Endothelial cell of umbilical vein (primary cell): ENCODE measurements at regions not wholly inside any gene's neighbourhood (a gene's known extent, or its start where the extent isn't known, plus 50 kb on each side); places are given as distances from the start of the nearest gene placed in this dataset.

ENCODE experiments used
- BruUV-seq: library from RNA; stranded (reverse); fragments of 400-500 nt; replicated peaks from 2 replicates; lab custom pipeline; 2021; lab: Mats Ljungman, UMichigan
- CTCF ChIA-PET: fragments of 300-600, 350-600 bp; sonication (Branson Sonifier 250); formaldehyde crosslinking; loops from one replicate; lab custom pipeline; 2021; ENCODE audit warnings: antibody characterized with exemption, inconsistent platforms; lab: Charles Lee
- POLR2A ChIA-PET: fragments of 300-600, 350-600 bp; sonication (Branson Sonifier 250); formaldehyde crosslinking; loops from one replicate; lab custom pipeline; 2021; ENCODE audit warnings: antibody characterized with exemption, inconsistent platforms; lab: Charles Lee
- DNase-seq: peaks from one replicate; pipeline ENCODE4 v3.0.0-alpha.2; 2011; ENCODE audit warnings: low read depth, low spot score
- FAIRE-seq: peaks from 2 replicates; lab custom pipeline; 2011; peaks lifted over from hg19 to GRCh38; lab: Jason Lieb, UNC
- H2AFZ ChIP-seq: 2 replicates; pipeline ENCODE4 v1.6.0; 2012; ENCODE audit warnings: low read depth, low read length, control low read depth, inconsistent platforms
- H3K27ac ChIP-seq: 2 replicates; pipeline ENCODE4 v1.5.1; 2011; ENCODE audit warnings: low read depth, mild to moderate bottlenecking, control low read depth, low read length, moderate library complexity; ENCODE audit not compliant: insufficient read depth
- H3K27me3 ChIP-seq, 2 experiments: 2 replicates each; pipeline versions ENCODE4 v1.6.0 to v1.6.1; 2011; ENCODE audit warnings: low read length in 2 of 2, mixed read lengths in 1 of 2; ENCODE audit not compliant: control insufficient read depth in 2 of 2, insufficient read depth in 2 of 2
- H3K36me3 ChIP-seq, 2 experiments: 2 replicates in 1 of 2; 3 replicates in 1 of 2; pipeline ENCODE4 v1.5.1; 2011; ENCODE audit warnings: low read length in 2 of 2, mild to moderate bottlenecking in 1 of 2, moderate library complexity in 1 of 2; ENCODE audit not compliant: control insufficient read depth in 2 of 2, insufficient read depth in 2 of 2; ENCODE audit errors: extremely low read depth in 1 of 2
- H3K4me1 ChIP-seq: 3 replicates; pipeline ENCODE4 v1.5.1; 2011; ENCODE audit warnings: mild to moderate bottlenecking, low read length; ENCODE audit not compliant: control insufficient read depth, insufficient read depth; ENCODE audit errors: extremely low read depth
- H3K4me2 ChIP-seq: 2 replicates; pipeline ENCODE4 v1.6.1; 2011; ENCODE audit warnings: low read length, control low read depth, mixed read lengths; ENCODE audit not compliant: insufficient read depth
- H3K4me3 ChIP-seq, 3 experiments: fragments of 200-600 bp in 1 of 3; sonication (generic), shearing (Covaris generic) in 1 of 3; replicated peaks in 1 of 3; 2 replicates each; pipeline ENCODE4 v1.5.1; 2011 to 2016; ENCODE audit warnings: control low read depth in 3 of 3, low read length in 3 of 3, mild to moderate bottlenecking in 2 of 3, inconsistent platforms in 1 of 3, low read depth in 1 of 3, moderate library complexity in 1 of 3; ENCODE audit not compliant: insufficient read depth in 1 of 3
- H3K79me2 ChIP-seq: 2 replicates; pipeline ENCODE4 v1.6.0; 2012; ENCODE audit warnings: low read length, inconsistent platforms; ENCODE audit not compliant: control insufficient read depth, insufficient read depth
- H3K9ac ChIP-seq: replicated peaks from 2 replicates; pipeline ENCODE3; 2011; ENCODE audit warnings: low read length, control low read depth; ENCODE audit not compliant: insufficient read depth; ENCODE audit errors: extremely low read depth
- H3K9me1 ChIP-seq: replicated peaks from 3 replicates; pipeline ENCODE4 v1.6.0; 2011; ENCODE audit warnings: mild to moderate bottlenecking, low read length; ENCODE audit not compliant: control insufficient read depth, insufficient read depth; ENCODE audit errors: extremely low read depth
- H3K9me3 ChIP-seq: replicated peaks from 2 replicates; pipeline ENCODE4 v1.5.1; 2012; ENCODE audit warnings: low read length, inconsistent platforms; ENCODE audit not compliant: control insufficient read depth, insufficient read depth
- H4K20me1 ChIP-seq: replicated peaks from 2 replicates; pipeline ENCODE3; 2011; ENCODE audit warnings: mild to moderate bottlenecking, low read length; ENCODE audit not compliant: control insufficient read depth, insufficient read depth; ENCODE audit errors: extremely low read depth
- EZH2 ChIP-seq: IDR thresholded peaks from 2 replicates; pipeline ENCODE4 v1.6.1; 2012; ENCODE audit warnings: borderline replicate concordance, low read depth, mild to moderate bottlenecking, moderate library complexity, low read length, inconsistent platforms; ENCODE audit not compliant: severe bottlenecking
- FOS ChIP-seq: IDR thresholded peaks from 2 replicates; pipeline ENCODE4 v1.6.1; 2011; ENCODE audit warnings: mild to moderate bottlenecking, low read length, moderate library complexity, borderline replicate concordance; ENCODE audit not compliant: insufficient read depth
- GATA2 ChIP-seq: IDR thresholded peaks from 2 replicates; pipeline ENCODE4 v1.7.0; 2011; ENCODE audit warnings: low read depth, mild to moderate bottlenecking, moderate library complexity, mixed read lengths, low read length; ENCODE audit not compliant: insufficient read length, insufficient read depth
- JUN ChIP-seq: IDR thresholded peaks from 2 replicates; pipeline ENCODE4 v1.6.1; 2011; ENCODE audit warnings: borderline replicate concordance, low read depth; ENCODE audit not compliant: insufficient read length, insufficient read depth
- MYC ChIP-seq: IDR thresholded peaks from one replicate; pipeline ENCODE4 v1.6.1; 2011; ENCODE audit warnings: mild to moderate bottlenecking, low read depth, low read length
- POLR2A ChIP-seq: IDR thresholded peaks from 2 replicates; pipeline ENCODE4 v1.6.1; 2012; ENCODE audit warnings: low read depth, mild to moderate bottlenecking, control low read depth, low read length
- POLR2AphosphoS5 ChIP-seq: IDR thresholded peaks from 2 replicates; pipeline ENCODE4 v1.6.1; 2012; ENCODE audit warnings: low read depth, mild to moderate bottlenecking, control low read depth, low read length, moderate library complexity; ENCODE audit not compliant: insufficient read depth
- dilution Hi-C: fragments of 300-500 bp; cut with MboI; formaldehyde crosslinking; loops from one replicate; pipeline ENCODE4 v1.15.0; 2019; ENCODE audit warnings: low sequenced_read_pairs; ENCODE audit not compliant: extremely low pct_ligation_motif_present
- intact Hi-C: fragments of 100-400 bp; cut with micrococcal nuclease; formaldehyde crosslinking; loops from one replicate; pipeline ENCODE4 v1.10.0; 2022
- TF ChIP-seq, protein P1 (sequence below): IDR thresholded peaks from 2 replicates; pipeline ENCODE4 v1.6.1; 2011; ENCODE audit not compliant: insufficient read depth, insufficient read length
- TF ChIP-seq, protein P2 (sequence below), 2 donors: IDR thresholded peaks; 1 replicate in 1 of 2; 2 replicates in 1 of 2; pipeline ENCODE4 v1.5.1; 2011; ENCODE audit warnings: low read length in 2 of 2, mild to moderate bottlenecking in 2 of 2, moderate library complexity in 2 of 2, control low read depth in 1 of 2, inconsistent platforms in 1 of 2, low read depth in 1 of 2; ENCODE audit not compliant: insufficient read depth in 1 of 2; ENCODE audit errors: extremely low read depth in 1 of 2

DNA sequence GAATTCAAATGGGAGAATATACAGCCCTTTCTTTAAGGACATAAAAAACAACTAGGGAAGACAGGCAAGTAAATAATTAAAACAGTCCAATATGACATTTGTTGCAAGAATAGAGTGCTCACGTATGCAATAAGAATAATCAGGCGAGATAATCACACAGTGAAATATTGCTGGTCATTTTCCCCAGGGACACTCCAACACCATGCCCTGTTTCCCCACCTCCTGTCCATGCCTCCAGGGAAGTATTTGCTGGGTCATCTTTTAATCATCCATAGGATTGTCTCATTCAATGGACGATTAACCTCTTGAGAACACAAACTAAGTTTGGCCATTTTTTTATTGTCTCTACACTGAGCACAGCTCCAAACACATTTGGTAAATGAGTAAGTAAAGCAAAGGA lies 472.9 kb downstream of the C6orf118 start:
- Histone ChIP-seq H3K9me3 (peaks cover 6% of the 10 kb centered on the region), H3K9me1 (no peaks in the 10 kb centered on the region), H2AFZ (no peak overlapping the region), H4K20me1 (no peaks in the 10 kb centered on the region), H3K27ac (no peak overlapping the region), H3K36me3 (no peaks in the 10 kb centered on the region), H3K4me3 (no peak overlapping the region), H3K4me1 (no peaks in the 10 kb centered on the region), H3K27me3 (no peaks in the 10 kb centered on the region), H3K4me2 (no peak overlapping the region), H3K79me2 (no peaks in the 10 kb centered on the region), H3K9ac (no peak overlapping the region)
- intact Hi-C loops: no loop called here
- CTCF ChIA-PET: no interaction called here
- FAIRE-seq (no peak), DNase-seq (no peak)
- no TSS peak for BruUV-seq
- TF ChIP-seq JUN: no peak
- no peak for TF ChIP-seq FOS
- TF ChIP-seq POLR2A: no peak
- no peak for TF ChIP-seq EZH2
- TF ChIP-seq MYC: no peak
- no peak for TF ChIP-seq GATA2
- TF ChIP-seq POLR2AphosphoS5: no peak
- TF ChIP-seq, protein P1, sequence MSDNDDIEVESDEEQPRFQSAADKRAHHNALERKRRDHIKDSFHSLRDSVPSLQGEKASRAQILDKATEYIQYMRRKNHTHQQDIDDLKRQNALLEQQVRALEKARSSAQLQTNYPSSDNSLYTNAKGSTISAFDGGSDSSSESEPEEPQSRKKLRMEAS: no peak
- TF ChIP-seq, protein P2, sequence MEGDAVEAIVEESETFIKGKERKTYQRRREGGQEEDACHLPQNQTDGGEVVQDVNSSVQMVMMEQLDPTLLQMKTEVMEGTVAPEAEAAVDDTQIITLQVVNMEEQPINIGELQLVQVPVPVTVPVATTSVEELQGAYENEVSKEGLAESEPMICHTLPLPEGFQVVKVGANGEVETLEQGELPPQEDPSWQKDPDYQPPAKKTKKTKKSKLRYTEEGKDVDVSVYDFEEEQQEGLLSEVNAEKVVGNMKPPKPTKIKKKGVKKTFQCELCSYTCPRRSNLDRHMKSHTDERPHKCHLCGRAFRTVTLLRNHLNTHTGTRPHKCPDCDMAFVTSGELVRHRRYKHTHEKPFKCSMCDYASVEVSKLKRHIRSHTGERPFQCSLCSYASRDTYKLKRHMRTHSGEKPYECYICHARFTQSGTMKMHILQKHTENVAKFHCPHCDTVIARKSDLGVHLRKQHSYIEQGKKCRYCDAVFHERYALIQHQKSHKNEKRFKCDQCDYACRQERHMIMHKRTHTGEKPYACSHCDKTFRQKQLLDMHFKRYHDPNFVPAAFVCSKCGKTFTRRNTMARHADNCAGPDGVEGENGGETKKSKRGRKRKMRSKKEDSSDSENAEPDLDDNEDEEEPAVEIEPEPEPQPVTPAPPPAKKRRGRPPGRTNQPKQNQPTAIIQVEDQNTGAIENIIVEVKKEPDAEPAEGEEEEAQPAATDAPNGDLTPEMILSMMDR (IDR thresholded peaks at IDR 0.05; ENCODE audit: extremely low read depth in 1 of 2, insufficient read depth in 1 of 2, low read depth in 1 of 2, low read length in 2 of 2): no peak
- dilution Hi-C loops: no loop called here
- POLR2A ChIA-PET: no interaction called here
